Naive thymus-derived CD4-positive, alpha-beta T cell (primary cell): ENCODE measurements at regions not wholly inside any gene's neighbourhood (a gene's known extent, or its start where the extent isn't known, plus 50 kb on each side); places are given as distances from the start of the nearest gene placed in this dataset.
A peak's percentile ranks its signal among the peaks of the same experiment; 100 is the strongest.

Experiments used
- ATAC-seq: fragments of 150-1000 bp; cut with Tn5 transposase; 2 replicates; pipeline ENCODE4 v1.10.0; 2021; ENCODE audit warnings: mild to moderate bottlenecking, moderate library complexity
- CTCF ChIA-PET: fragments of 350-600 bp; sonication (Branson Sonifier 250); formaldehyde crosslinking; loops from one replicate; lab custom pipeline; 2021; ENCODE audit warnings: antibody characterized with exemption; lab: Charles Lee
- POLR2A ChIA-PET: fragments of 350-600 bp; sonication (Branson Sonifier 250); formaldehyde crosslinking; loops from one replicate; lab custom pipeline; 2021; ENCODE audit warnings: antibody characterized with exemption, inconsistent platforms; lab: Charles Lee
- DNase-seq, 9 donors: peaks; one replicate each; pipeline versions ENCODE4 v3.0.0 to v3.0.0-alpha.2; 2020 to 2022; ENCODE audit warnings: mixed read lengths in 1 of 9
- H3K27ac ChIP-seq: one replicate; pipeline ENCODE4 v1.7.0; 2013; ENCODE audit warnings: mild to moderate bottlenecking, low read depth, low read length, moderate library complexity
- H3K27me3 ChIP-seq, 2 donors: one replicate each; pipeline ENCODE4 v1.7.0; 2013; ENCODE audit warnings: low read length in 2 of 2, mild to moderate bottlenecking in 2 of 2, moderate library complexity in 2 of 2; ENCODE audit not compliant: control insufficient read depth in 2 of 2, insufficient read depth in 2 of 2
- H3K36me3 ChIP-seq, 3 experiments: 1 replicate in 2 of 3; 2 replicates in 1 of 3; pipeline ENCODE4 v1.7.0; 2013; ENCODE audit warnings: low read length in 3 of 3, mild to moderate bottlenecking in 3 of 3, moderate library complexity in 1 of 3; ENCODE audit not compliant: insufficient read depth in 3 of 3, control insufficient read depth in 2 of 3
- H3K4me1 ChIP-seq, 2 donors: one replicate each; pipeline ENCODE4 v1.7.0; 2013; ENCODE audit warnings: low read length in 2 of 2, mild to moderate bottlenecking in 2 of 2, moderate library complexity in 1 of 2; ENCODE audit not compliant: control insufficient read depth in 2 of 2, insufficient read depth in 2 of 2
- H3K4me3 ChIP-seq: 2 replicates; pipeline ENCODE4 v1.7.0; 2013; ENCODE audit warnings: mild to moderate bottlenecking, low read length
- H3K9me3 ChIP-seq, 3 experiments: 1 replicate in 2 of 3; 2 replicates in 1 of 3; pipeline ENCODE4 v1.7.0; 2013; ENCODE audit warnings: low read length in 3 of 3; ENCODE audit not compliant: control insufficient read depth in 2 of 3
- H3K27ac Mint-ChIP-seq, 9 donors: one replicate each; pipeline ENCODE4 v1.8.0; 2020 to 2022; ENCODE audit warnings: mixed read lengths in 9 of 9, mild to moderate bottlenecking in 8 of 9, moderate library complexity in 5 of 9, inconsistent platforms in 2 of 9
- H3K27me3 Mint-ChIP-seq, 5 donors: one replicate each; pipeline ENCODE4 v1.8.0; 2021 to 2022; ENCODE audit warnings: mixed read lengths in 5 of 5, mild to moderate bottlenecking in 1 of 5
- H3K36me3 Mint-ChIP-seq, 5 donors: one replicate each; pipeline ENCODE4 v1.8.0; 2020 to 2022; ENCODE audit warnings: mixed read lengths in 5 of 5, mild to moderate bottlenecking in 3 of 5, inconsistent platforms in 1 of 5
- H3K4me1 Mint-ChIP-seq, 7 donors: one replicate each; pipeline ENCODE4 v1.8.0; 2020 to 2022; ENCODE audit warnings: mixed read lengths in 7 of 7, mild to moderate bottlenecking in 3 of 7, inconsistent platforms in 1 of 7
- H3K4me3 Mint-ChIP-seq, 10 donors: one replicate each; pipeline ENCODE4 v1.8.0; 2020 to 2022; ENCODE audit warnings: mild to moderate bottlenecking in 10 of 10, mixed read lengths in 10 of 10, moderate library complexity in 6 of 10, inconsistent platforms in 2 of 10
- H3K9me3 Mint-ChIP-seq, 11 donors: one replicate each; pipeline ENCODE4 v1.8.0; 2020 to 2022; ENCODE audit warnings: mixed read lengths in 11 of 11, mild to moderate bottlenecking in 4 of 11, inconsistent platforms in 1 of 11, moderate library complexity in 1 of 11
- intact Hi-C, 2 donors: fragments of 100-400 bp; cut with micrococcal nuclease; formaldehyde crosslinking; loops; one replicate each; pipeline ENCODE4 v1.15.1; 2023

- Mint-ChIP-seq H3K27ac (no peak overlapping the region), H3K4me3 (peak overlapping the region in 2 of 10 donors; percentile 17 to 52), H3K9me3 (no peaks in the 10 kb centered on the region), H3K36me3 (no peaks in the 10 kb centered on the region), H3K27me3 (peaks cover 0 to 15% (median 0%) of the 10 kb centered on the region in 5 donors), H3K4me1 (peaks cover 0 to 20% (median 7%) of the 10 kb centered on the region in 7 donors)
- Histone ChIP-seq H3K9me3 (no peaks in the 10 kb centered on the region), H3K36me3 (no peaks in the 10 kb centered on the region), H3K4me1 (peaks cover 0 to 11% of the 10 kb centered on the region in 2 donors), H3K27me3 (no peaks in the 10 kb centered on the region), H3K4me3 (no peak overlapping the region), H3K27ac (no peak overlapping the region)
- CTCF ChIA-PET: no interaction called here
- ATAC-seq (peak; percentile 37), DNase-seq (no peak)
- intact Hi-C loops: no loop called here
- POLR2A ChIA-PET: interaction anchor here (0.6 to 1.1 kb wide), 5 partner anchors 11 to 111 kb away, joined by 3 to 6 read pairs (median 3); partner anchors contain the start of gene BCOR
Observed at GRCh38 chrX:40148385-40149285, 50.9 kb upstream of the BCOR start.

DNA sequence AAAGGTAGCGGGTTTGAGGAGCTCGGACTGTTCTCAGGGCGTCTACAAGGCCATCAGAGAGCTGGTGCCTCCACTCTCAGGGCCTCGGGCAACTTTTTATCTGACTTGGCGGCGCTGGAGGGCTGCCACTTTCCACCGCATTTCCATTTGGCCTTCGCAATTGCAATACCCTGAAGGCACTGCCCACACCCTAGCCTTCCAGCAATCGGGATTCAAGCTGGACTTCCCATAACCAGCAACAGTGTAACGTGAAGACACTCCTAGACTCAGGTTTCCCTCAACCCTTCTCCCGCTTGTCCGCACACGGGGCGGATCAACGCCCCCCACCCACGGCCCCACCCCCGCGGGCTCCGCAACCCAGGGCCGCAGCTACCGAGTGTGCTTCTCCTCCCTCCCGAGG lies 50.2 kb upstream of the BCOR start:
- Histone ChIP-seq H3K4me1 (peaks cover 0 to 11% of the 10 kb centered on the region in 2 donors), H3K4me3 (no peak overlapping the region), H3K27me3 (no peaks in the 10 kb centered on the region), H3K36me3 (no peaks in the 10 kb centered on the region), H3K9me3 (no peaks in the 10 kb centered on the region), H3K27ac (no peak overlapping the region)
- Mint-ChIP-seq H3K27me3 (peaks cover 0 to 12% (median 0%) of the 10 kb centered on the region in 5 donors), H3K9me3 (no peaks in the 10 kb centered on the region), H3K4me3 (peak overlapping the region in 1 of 10 donors; percentile 23), H3K27ac (no peak overlapping the region), H3K4me1 (peaks cover 0 to 20% (median 7%) of the 10 kb centered on the region in 7 donors), H3K36me3 (no peaks in the 10 kb centered on the region)
- ChIA-PET POLR2A (interaction anchor here (0.6 to 1.1 kb wide), 5 partner anchors 12 to 112 kb away, joined by 3 to 6 read pairs (median 3); partner anchors contain the start of gene BCOR), CTCF (no interaction called here)
- DNase-seq (no peak), ATAC-seq (no peak)
- intact Hi-C loops: no loop called here
